SW480 (cell line): ENCODE measurements at regions not wholly inside any gene's neighbourhood (a gene's known extent, or its start where the extent isn't known, plus 50 kb on each side); places are given as distances from the start of the nearest gene placed in this dataset.
"Not testable (repeated sequence)": the region's sequence is repeated elsewhere in the genome, so short reads cannot be mapped to it uniquely, and the experiment has no call there.

Experiments used
- DNase-seq: peaks from one replicate; pipeline ENCODE4 v3.0.0-alpha.2; 2016; ENCODE audit warnings: low spot score

GRCh38 chr3:110946810-110947209, 124.8 kb upstream of the NECTIN3 start:
- DNase-seq: no peak

- not testable (repeated sequence) for DNase-seq
These were observed 122.4 kb upstream of the NECTIN3 start for GRCh38 chr3:110949194-110949593.

GRCh38 chr3:110955301-110955880, 116.2 kb upstream of the NECTIN3 start:
- DNase-seq: no peak

- no peak for DNase-seq
These were observed 115.5 kb upstream of the NECTIN3 start for GRCh38 chr3:110956081-110956480.

- DNase-seq: no peak
These were observed 114.2 kb upstream of the NECTIN3 start for GRCh38 chr3:110957247-110958025.

GRCh38 chr3:110958313-110959147, 113.1 kb upstream of the NECTIN3 start:
- no peak for DNase-seq

GRCh38 chr3:110965976-110966375, 105.6 kb upstream of the NECTIN3 start:
- DNase-seq: no peak

GRCh38 chr3:110966966-110967663, 104.5 kb upstream of the NECTIN3 start:
- DNase-seq: no peak

GRCh38 chr3:110968076-110968475, 103.5 kb upstream of the NECTIN3 start:
- no peak for DNase-seq

- DNase-seq: no peak
These were observed 102.1 kb upstream of the NECTIN3 start for GRCh38 chr3:110969229-110970211.

GRCh38 chr3:110971010-110971601, 100.5 kb upstream of the NECTIN3 start:
- DNase-seq: no peak

GRCh38 chr3:110973263-110973895, 98.2 kb upstream of the NECTIN3 start:
- DNase-seq: no peak

GRCh38 chr3:110974902-110975301, 96.7 kb upstream of the NECTIN3 start:
- DNase-seq: no peak

GRCh38 chr3:110984456-110985250, 87.0 kb upstream of the NECTIN3 start:
- no peak for DNase-seq

- DNase-seq: no peak
These were observed 82.2 kb upstream of the NECTIN3 start for GRCh38 chr3:110989446-110989845.

- DNase-seq: no peak
These were observed 76.0 kb upstream of the NECTIN3 start for GRCh38 chr3:110995461-110996231.

- DNase-seq: not testable (repeated sequence)
These were observed 72.8 kb upstream of the NECTIN3 start for GRCh38 chr3:110998766-110999165.

GRCh38 chr3:111006485-111006884, 65.1 kb upstream of the NECTIN3 start:
- DNase-seq: not testable (repeated sequence)
